ENCODE measurements at regions not wholly inside any gene's neighbourhood (a gene's known extent, or its start where the extent isn't known, plus 50 kb on each side); places are given as distances from the start of the nearest gene placed in this dataset.

GRCh38 chr9:80806671-80807070 is 882.7 kb downstream of the TLE1 start:
- Histone ChIP-seq H3K4me3 (no peak overlapping the region), H3K27ac (no peak overlapping the region), H3K36me3 (no peaks in the 10 kb centered on the region), H3K9me3 (no peaks in the 10 kb centered on the region), H3K27me3 (no peaks in the 10 kb centered on the region), H3K4me1 (no peaks in the 10 kb centered on the region)
- no peak for DNase-seq
- ATAC-seq (ENCODE audit: low FRiP score in 2 of 2): no peak
- no peak for TF ChIP-seq POLR2AphosphoS5 (IDR thresholded peaks at IDR 0.05)
- no peak for TF ChIP-seq POLR2A (IDR thresholded peaks at IDR 0.05)
- TF ChIP-seq, protein P1, sequence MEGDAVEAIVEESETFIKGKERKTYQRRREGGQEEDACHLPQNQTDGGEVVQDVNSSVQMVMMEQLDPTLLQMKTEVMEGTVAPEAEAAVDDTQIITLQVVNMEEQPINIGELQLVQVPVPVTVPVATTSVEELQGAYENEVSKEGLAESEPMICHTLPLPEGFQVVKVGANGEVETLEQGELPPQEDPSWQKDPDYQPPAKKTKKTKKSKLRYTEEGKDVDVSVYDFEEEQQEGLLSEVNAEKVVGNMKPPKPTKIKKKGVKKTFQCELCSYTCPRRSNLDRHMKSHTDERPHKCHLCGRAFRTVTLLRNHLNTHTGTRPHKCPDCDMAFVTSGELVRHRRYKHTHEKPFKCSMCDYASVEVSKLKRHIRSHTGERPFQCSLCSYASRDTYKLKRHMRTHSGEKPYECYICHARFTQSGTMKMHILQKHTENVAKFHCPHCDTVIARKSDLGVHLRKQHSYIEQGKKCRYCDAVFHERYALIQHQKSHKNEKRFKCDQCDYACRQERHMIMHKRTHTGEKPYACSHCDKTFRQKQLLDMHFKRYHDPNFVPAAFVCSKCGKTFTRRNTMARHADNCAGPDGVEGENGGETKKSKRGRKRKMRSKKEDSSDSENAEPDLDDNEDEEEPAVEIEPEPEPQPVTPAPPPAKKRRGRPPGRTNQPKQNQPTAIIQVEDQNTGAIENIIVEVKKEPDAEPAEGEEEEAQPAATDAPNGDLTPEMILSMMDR (IDR thresholded peaks at IDR 0.05): no peak
- TF ChIP-seq EP300 (IDR thresholded peaks at IDR 0.05): no peak

- Histone ChIP-seq H3K27me3 (no peaks in the 10 kb centered on the region), H3K4me3 (no peak overlapping the region), H3K9me3 (peaks cover 0 to 5% (median 2%) of the 10 kb centered on the region in 4 donors), H3K27ac (no peak overlapping the region), H3K36me3 (no peaks in the 10 kb centered on the region), H3K4me1 (no peaks in the 10 kb centered on the region)
- DNase-seq (no peak), ATAC-seq (ENCODE audit: low FRiP score in 2 of 2) (no peak)
- TF ChIP-seq POLR2AphosphoS5 (IDR thresholded peaks at IDR 0.05): no peak
- TF ChIP-seq POLR2A (IDR thresholded peaks at IDR 0.05): no peak
- no peak for TF ChIP-seq EP300 (IDR thresholded peaks at IDR 0.05)
- TF ChIP-seq, protein P1 (IDR thresholded peaks at IDR 0.05): no peak
Measured at GRCh38 chr9:80804873-80805272, 884.5 kb downstream of the TLE1 start.

- DNase-seq: no peak
- H3K27ac ChIP-seq: no peak overlapping the region
Measured at GRCh38 chr9:80797831-80798688, 891.3 kb downstream of the TLE1 start.

GRCh38 chr9:80797101-80797829 is 892.1 kb downstream of the TLE1 start:
- ATAC-seq (ENCODE audit: low FRiP score in 2 of 2): no peak
- WGBS, 2 donors: 59 to 67% methylated on average over 4 of the region's 4 CpGs
- H3K9me3 ChIP-seq: peaks cover 0 to 5% (median 2%) of the 10 kb centered on the region in 4 donors

More at GRCh38 chr9:80797831-80798688, 891.3 kb downstream of the TLE1 start:
- peaks cover 0 to 5% (median 2%) of the 10 kb centered on the region in 4 donors for H3K9me3 ChIP-seq
- no peaks in the 10 kb centered on the region for H3K4me1 ChIP-seq
- 56 to 69% methylated on average over 4 of the region's 4 CpGs for WGBS, 2 donors
- TF ChIP-seq POLR2A (IDR thresholded peaks at IDR 0.05) (no peak), EP300 (IDR thresholded peaks at IDR 0.05) (no peak), POLR2AphosphoS5 (IDR thresholded peaks at IDR 0.05) (no peak)
- TF ChIP-seq, protein P1 (IDR thresholded peaks at IDR 0.05): no peak
- H3K36me3 ChIP-seq: no peaks in the 10 kb centered on the region
- no peak overlapping the region for H3K4me3 ChIP-seq
- no peaks in the 10 kb centered on the region for H3K27me3 ChIP-seq
- ATAC-seq (ENCODE audit: low FRiP score in 2 of 2): peak; percentile 64 to 87

More at GRCh38 chr9:80797101-80797829, 892.1 kb downstream of the TLE1 start:
- Histone ChIP-seq H3K27me3 (no peaks in the 10 kb centered on the region), H3K27ac (no peak overlapping the region), H3K4me1 (no peaks in the 10 kb centered on the region), H3K36me3 (no peaks in the 10 kb centered on the region), H3K4me3 (no peak overlapping the region)
- no peak for DNase-seq
- TF ChIP-seq POLR2A (IDR thresholded peaks at IDR 0.05) (no peak), POLR2AphosphoS5 (IDR thresholded peaks at IDR 0.05) (no peak), EP300 (IDR thresholded peaks at IDR 0.05) (no peak)
- TF ChIP-seq, protein P1 (IDR thresholded peaks at IDR 0.05): no peak

Data from upper lobe of left lung (tissue), 6 donors.